GM21447 (cell line): ENCODE measurements at regions not wholly inside any gene's neighbourhood (a gene's known extent, or its start where the extent isn't known, plus 50 kb on each side); places are given as distances from the start of the nearest gene placed in this dataset.

Source experiments
- ATAC-seq: cut with Tn5 transposase; IDR thresholded peaks from one replicate; pipeline ENCODE4 v1.9.1; 2021; ENCODE audit not compliant: unreplicated experiment

DNA sequence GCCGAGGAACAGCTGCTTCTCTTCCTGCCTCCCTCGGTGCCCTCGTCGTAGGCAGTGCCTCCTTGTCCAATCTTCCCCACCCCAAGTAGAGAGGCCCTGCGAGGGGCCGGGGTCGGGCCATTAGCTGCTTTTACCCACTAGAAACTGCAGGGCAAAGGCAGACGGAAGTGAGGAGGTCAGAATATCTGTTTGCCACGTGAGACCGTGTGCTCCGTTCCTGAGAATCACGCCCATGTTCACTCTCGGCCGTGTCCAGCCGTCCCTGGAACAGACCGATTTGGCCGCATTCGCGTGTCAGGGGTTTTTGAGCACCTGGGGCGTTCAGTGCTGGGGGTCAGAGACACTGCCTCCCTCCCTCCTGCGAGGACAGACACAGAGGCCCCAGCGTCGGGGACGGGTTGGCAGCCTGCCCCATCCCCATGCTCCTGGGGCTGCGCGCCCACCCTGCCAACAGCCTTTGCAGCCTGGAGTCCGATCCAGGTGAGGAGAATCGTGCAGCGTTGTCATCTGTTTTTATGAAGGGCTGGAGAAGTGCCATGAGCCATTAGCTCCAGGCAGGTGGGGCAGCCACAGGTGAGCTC, 982.2 kb downstream of the BRD1 start:
- ATAC-seq = no peak

DNA sequence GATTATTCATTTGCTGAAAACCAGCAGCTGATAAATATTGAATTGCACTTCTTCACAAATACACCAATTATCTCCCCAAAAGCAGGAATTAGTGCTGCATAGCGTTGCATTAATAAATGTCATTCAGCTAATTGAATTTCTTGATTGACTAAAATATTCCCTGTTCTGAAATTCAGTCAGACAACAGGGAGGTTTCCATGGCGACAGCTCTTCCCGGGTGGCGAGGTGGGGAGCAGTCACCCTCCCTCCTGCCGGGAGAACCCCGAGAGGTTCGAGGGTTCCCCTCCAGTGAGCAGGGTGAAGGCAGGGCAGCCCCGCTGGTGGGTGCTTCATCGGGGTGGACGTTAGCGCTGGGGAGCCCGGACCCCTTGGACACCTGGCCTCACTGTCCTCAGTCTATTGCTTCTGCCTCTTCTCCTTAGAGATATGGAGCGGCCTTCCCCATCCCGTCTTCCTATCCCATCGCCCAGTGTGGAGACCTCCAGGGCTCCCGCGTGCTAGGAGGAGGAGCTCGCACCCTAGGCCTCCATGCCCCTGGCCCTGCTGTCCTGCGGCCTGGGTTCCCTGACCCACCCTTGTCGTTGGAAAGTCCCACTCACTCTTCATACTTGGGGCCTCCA, 983.5 kb downstream of the BRD1 start:
- no peak for ATAC-seq

DNA sequence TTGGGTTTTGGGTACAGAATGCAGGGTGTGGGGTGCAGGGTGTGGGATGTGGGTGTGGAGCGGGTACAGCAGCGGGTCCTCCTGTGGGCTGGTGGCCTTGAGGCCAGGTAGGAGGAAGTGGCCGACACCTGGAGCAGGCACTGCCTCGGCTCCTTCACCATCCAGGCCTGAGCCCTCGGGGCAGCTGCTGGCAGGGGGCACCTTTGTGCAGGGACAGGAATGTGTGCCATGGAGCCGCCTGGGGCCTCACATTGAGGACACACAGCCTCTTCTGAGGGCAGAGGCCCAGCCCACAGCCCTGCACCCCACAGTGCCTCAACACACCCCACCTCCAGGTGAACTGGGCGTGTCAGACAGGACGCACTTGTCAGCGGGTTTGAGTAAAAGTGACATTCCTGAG, 984.0 kb downstream of the BRD1 start:
- no peak for ATAC-seq

DNA sequence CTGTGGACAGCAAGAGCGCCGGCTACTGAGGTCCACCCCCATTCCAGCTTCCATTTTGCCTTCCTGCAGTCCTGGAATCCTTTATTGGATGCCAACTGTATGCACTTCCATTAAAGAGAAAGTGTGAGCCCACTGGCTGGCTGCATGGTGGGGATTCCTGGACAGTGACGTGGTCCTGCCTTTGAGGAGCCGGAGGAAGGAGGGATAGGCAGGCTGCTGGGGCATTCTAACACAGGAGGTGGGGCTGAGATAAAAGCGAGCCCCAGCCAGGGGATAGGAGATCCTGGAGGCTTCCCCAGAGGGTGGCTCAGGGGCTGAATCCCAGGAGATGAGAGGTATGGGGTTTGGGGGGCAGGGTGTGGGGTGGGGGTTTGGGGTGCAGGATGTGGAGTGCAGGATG, 984.7 kb downstream of the BRD1 start:
- no peak for ATAC-seq

DNA sequence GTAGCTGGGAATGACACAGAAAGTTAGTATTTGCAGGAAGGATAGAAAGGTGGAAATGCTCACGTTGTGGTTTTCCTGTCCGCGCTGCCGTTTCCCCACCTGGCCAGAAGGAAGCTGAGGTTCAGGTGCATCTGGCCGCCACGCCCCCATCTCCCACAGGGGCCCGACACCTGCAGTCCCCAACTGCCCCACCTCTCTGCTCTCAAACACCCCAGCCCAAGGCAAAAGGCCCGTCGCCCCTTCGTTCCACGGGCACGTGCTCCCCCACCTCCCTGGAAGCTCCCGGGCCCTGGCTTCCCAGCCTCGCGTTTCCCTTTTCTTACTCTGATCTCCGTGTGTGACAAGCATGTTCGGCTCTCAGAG, 985.1 kb downstream of the BRD1 start:
- ATAC-seq = no peak

DNA sequence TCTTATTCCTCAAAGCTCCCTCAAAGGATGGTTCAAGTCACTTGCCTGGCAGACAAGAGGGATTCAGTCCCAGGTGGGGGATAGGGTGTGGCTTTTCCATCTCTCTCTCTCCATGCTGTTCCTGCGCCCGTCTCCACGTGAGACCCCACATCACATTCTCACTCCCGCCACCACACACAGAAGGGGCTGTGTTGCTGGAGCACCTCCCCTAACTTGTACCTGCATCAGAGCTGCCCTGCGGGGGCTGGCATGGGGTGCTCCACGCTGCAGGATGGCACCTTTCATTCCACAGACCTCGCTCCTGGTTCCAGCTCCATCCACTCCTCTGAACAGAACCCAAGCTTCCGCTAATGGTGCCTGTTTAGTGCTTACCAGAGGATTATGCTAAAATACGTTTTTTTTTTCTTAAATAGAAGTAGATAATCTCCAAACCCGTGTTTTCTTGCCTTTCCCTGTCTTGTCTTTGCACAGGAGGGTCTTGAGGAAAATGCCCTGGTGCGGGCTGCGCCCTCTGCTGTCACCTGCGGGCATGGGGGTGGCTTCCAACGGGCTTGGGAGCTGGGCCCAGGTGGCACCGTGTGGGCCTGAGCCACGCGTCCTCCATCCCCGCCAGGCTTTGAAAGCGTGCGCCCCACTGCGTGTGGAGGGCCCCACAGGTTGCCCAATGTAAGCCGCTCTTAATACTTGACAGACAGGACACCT, 985.6 kb downstream of the BRD1 start:
- ATAC-seq = no peak

DNA sequence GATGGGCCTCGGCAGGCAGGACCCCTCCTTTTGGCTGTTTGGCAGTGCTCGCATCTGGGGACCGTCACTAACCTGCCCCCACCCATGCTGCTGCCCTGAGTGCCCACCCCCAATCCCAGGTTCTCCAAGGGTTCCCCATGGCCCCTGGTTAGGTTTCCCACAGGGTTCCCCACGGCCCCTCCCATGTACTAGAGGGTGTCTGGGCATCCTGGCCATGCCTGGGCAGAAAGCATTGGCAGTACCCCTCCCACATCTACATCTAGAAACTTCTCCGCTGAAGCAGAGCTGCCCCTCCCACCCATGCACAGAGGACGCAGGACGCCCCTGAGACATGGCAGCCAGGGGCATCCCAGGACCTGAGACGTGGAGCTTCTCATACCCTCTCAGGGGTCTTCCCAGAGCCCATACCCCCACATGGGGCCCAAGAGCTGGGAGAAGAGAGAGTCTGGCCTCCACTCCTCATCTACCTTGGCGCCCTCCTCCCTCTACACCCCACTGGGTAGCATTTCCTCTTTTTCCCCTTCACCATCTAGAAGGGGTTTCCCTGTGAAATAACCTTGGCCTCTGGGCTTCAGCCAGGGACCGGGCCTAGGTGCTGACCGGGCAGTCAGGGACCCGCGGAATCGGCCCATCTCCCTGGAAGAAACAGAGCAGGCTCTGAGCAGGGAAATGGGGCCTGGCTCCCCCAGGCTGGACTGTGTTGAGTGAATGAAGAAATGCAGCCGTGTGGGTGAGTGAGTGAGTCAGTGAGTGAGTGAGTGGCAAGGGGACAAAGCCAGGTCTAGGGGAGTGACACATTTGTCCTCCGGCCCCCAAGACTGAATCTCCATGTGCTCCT, 987.3 kb downstream of the BRD1 start:
- no peak for ATAC-seq

DNA sequence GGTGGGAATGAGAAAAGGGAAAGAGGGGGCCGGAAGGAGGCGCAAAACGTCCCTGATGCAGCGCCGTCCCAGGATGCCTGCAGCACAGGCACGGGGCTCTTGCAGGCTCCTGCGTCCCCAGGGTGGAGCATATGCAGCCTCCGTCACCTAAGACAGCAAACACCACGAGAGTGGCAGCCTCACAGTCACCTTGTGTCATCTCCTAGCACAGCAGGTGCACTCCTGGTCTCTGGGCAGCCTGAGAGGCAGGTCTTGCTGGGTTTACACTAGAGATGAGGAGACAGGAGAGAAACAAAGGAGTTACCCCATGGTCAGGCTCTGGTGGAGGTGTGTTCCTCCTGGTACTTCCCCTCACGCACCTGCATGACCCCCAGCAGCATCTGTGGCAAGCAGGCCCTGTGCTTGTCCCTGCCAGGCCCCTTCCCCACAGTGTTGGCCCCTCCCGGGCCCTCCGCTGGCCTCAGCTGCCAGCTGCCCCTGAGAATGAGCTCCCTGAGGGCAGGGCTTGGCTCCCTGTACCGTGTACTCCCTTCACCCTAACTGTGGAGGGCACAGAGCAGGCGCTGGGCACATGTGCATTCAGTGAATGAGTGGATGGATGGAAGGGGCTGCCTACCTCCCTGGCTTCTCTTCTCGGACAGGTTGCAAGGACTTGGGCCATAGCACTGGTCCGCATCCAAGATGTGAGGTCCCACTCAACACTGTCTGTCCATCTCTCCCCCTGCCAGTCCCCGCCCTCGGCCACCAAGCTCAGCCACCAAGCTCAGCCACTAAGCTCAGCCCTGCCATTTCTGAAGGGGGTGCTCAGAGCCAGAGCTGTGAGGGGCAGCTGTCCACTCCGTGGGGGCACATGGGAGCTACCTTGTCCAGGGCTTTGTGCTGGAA, 988.6 kb downstream of the BRD1 start:
- no peak for ATAC-seq

DNA sequence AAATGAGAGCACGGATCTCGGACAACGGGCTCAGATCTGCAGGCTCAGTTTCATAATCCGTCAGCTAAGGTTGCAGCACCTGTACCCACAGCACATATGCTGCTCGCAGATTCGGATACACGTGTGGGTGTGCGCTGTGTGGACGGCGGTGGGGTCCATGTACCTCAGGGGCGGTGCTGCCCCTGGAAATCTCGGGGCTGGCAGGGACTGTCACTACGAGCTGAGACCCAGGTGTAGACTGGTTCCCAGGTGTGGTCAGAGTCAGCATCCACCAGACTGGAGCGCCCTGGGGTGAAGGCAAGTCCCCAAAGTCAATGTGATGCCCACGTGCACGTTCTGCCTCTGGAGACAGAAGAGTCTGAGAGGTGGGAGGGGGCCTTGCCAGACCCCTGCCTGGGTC, 989.3 kb downstream of the BRD1 start:
- no peak for ATAC-seq

DNA sequence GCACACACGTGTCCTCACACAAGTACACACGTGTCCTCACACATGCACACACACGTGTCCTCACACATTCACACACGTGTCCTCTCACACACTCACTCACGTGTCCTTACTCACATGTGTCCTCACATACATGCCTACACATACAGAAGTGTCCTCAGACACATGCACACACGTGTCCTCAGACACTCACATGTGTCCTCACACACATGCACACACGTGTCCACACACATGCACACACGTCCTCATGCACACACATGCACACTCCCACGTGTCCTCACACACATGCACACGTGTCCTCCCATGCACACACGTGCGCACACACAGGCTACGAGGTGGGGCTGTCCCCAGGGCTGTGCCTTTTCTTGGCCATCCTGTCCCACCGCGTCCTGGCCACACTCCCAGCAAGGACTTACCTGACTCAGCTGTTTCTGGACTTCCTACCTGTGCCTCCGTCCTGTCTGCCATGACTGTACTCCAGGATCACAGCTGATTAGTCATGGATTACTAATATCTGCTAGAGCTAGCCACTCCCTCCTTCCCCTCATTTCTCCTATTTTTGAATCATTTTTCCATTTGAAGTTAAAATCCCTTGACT, 990.2 kb downstream of the BRD1 start:
- no peak for ATAC-seq

DNA sequence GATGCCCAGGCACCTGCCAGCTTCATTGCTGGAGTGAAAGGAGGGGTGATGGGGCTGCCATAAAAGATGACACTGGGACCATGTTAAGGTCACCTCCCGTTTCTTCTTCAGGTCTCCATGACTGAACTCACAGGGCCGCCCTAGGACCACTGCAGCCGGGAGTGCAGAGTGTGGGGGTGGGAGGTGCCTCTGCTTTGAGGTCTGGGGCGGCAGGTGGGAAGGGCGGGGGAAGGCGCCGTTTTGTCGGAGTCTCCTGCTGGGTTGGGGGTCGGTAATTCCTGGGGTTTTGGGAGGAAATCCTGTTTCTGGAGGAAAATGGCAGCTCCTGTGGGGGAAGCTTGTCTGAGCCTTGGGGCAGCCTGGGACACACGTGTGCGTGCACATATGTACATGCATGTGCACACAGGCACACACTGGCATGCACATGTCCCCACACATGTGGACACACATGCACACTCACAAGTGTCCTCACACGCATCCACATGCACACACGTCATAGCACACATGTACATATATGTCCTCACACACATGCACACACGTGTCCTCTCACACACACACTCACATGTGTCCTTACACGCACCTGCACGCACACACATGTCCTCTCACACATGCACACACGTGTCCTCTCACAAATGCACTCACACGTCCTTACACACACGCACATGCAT, 990.9 kb downstream of the BRD1 start:
- no peak for ATAC-seq

DNA sequence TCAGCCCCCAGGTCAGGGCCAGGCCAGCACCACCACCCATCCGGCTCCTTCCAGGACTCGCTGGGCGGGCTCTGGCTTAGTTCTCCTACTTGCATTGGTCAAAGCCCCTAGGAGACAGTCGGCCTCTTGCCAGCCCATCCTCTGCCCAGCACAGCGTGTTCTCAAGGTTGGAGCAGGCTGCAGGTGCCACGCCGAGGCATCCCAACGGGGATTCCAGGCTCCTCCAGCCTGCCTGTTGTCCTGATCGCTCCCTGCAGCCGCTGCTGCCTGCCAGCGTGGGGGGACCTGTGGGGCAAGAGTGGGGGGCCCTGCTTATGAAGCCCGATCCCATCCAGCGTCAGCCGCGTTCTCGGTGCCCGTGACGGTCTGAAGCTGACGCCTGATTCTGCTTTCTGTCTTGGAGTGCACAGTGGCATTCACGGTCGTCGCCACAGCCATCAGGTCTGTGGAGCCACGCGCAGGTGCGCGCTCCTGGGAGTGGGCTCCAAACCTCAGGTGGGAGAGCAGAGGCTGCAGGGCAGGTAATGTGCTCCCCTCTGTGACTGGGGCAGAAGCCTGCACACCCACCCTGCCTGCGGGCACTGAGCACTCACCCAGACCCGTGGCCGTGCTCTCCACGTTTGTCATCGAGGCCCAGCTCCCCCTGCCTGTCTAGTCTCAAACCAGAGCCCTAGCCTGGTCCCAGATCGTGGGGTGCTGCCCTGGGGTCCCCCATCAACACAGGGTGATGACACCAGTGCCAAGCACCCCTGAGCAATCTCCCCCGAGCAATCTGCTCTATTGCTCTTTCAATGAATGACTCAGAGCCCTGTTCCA, 991.6 kb downstream of the BRD1 start:
- no peak for ATAC-seq

DNA sequence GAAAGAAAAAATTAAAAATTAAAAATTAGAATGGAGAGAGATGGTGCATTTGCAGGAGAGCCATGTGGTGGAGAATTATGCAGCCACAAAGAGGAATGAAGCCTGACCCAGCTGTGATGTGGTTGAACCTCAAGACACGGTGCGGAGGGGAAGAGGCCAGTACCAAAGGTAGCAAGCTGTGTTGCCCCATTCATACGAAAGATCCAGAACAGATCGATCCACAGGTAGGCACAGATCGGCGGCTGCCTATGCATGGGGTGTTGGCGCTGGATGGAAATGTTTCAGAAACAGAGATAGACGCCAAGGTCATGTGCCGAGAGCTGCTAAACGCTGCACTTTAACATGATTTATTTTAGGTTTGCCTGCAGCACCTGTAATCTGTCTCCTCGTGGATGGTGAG, 992.3 kb downstream of the BRD1 start:
- ATAC-seq = no peak

DNA sequence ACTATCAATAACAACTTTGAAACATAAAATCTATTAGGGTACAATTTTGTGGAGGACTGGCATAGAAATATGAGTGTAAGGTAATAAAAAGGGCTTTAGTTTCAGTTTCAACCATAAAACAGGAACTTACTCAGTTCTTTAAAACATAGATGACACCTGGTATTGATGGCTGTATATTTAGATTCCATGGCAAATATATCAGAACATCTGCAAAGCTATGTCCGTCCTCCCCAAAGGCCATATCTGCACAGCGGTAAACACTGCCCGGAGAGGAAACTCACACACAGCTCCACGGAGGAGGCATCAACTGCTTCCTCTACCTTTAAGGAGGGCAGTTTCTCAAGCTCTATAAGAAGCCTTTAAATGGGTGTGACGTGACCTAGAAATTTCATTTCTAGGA, 993.3 kb downstream of the BRD1 start:
- no peak for ATAC-seq

DNA sequence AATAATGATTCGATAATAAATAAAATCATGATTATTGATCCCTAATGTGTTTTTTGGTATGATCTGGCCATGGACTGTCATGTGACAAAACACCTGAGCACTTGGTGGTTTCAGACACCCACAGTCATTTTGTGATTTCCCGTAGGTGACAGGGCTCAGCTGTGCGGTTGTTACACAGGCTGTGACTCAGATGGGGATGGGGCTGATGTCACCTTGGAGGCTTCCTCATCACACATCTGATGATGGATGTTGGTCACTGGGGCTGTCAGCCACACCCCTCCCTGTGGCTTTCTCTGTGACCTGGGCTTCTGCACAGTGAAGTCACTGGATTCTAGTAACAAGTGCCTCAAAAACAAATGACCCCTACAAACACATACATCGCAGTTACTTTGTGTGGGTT, 995.1 kb downstream of the BRD1 start:
- ATAC-seq = no peak

DNA sequence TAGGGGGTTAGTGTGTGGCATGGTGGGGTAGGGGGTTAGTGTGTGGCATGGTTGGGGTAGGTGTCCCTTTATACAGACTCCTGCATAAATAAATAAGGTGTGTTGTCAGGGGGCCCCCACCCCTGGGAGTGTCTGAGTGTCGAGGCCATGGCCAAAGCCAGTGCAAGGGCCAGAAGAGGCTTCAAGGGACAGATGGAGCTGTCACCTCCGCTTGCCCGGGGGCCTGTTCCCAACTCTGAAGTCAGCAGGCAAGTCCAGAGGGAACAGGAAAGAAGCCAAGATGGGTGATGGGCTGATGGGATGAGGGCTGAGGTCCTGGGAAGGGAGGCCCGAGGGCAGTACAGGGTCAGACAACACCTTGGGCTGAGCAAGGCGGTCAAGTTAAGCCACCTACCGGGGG, 997.8 kb downstream of the BRD1 start:
- no peak for ATAC-seq

DNA sequence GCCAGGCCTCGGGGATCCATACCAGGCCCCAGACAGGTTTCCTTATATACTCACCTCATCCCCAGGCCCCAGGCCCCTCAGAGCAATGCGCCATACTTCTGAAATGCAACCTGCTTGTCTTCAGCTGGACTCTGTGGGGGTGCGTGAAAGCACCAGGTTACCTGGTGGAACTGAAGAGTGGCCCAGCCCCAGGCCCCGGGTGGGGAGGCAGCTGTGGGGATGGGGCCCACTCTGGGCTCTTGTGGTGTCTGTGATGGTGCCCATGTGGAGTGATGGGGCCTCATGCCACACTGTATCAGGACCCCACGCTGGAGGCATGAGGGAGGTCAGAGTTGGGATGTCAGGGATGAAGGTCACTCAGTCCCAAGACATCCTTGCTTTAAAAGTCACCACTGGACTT, 999.0 kb downstream of the BRD1 start:
- no peak for ATAC-seq

DNA sequence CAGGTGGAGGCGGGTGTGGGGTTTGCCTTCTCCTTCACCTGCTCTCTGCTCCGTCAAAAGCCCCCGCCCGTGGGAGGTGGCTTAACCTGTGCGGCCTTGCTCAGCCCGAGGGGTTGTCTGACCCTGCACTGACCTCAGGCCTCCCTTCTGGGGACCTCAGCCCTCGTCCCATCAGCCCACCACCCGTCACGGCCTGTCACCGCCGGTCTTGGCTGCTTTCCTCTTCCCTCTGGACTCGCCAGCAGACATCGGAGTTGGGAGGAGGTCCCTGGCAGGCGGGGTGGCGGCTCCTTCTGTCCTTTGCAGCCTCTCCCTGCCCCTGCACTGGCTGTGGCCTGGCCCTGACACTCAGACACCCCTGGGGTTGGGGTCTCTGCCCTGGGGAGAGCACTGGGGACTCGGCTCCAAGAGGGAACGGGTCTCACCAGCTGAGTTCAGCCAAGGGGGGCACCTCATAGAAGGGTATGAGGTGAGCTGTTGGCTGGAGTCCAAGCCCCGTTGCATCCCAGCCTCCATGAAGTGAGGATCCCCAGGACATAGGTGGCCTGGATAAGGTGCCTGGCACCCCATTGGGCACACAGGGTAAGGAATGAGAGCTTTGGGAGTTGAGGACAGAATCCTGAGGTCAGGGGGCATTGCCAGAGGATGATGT, 999.6 kb downstream of the BRD1 start:
- no peak for ATAC-seq
